K562 (cell line): ENCODE measurements at regions not wholly inside any gene's neighbourhood (a gene's known extent, or its start where the extent isn't known, plus 50 kb on each side); places are given as distances from the start of the nearest gene placed in this dataset.
A peak's percentile ranks its signal among the peaks of the same experiment; 100 is the strongest.

Experiments used
- ATAC-seq: fragments of 200-7000 bp; cut with Tn5 transposase; 3 replicates; pipeline ENCODE4 v1.9.1; 2020; ENCODE audit warnings: moderate library complexity
- BruUV-seq: library from RNA; stranded (reverse); fragments of 400-500 nt; replicated peaks from 2 replicates; lab custom pipeline; 2021; lab: Mats Ljungman, UMichigan
- CTCF ChIA-PET: fragments of 300-600 bp; formaldehyde crosslinking; extraction: SDS; loops from one replicate; lab custom pipeline; 2021; ENCODE audit warnings: low intra/inter-chr PET ratio; lab: Yijun Ruan, JAX
- POLR2A ChIA-PET: fragments of 300-600, 350-650 bp; sonication (Branson Sonifier 250); formaldehyde crosslinking; extraction: SDS; loops from one replicate; lab custom pipeline; 2021; ENCODE audit warnings: antibody characterized with exemption, inconsistent platforms; lab: Yijun Ruan, JAX
- DNase-seq, 4 experiments: peaks; one replicate each; pipeline versions ENCODE4 v3.0.0 to v3.0.0-alpha.2; 2011 to 2018; ENCODE audit warnings: low spot score in 3 of 4, mixed read lengths in 3 of 4; ENCODE audit errors: extremely low read depth in 1 of 4
- FAIRE-seq: peaks from 2 replicates; lab custom pipeline; 2011; peaks lifted over from hg19 to GRCh38; lab: Jason Lieb, UNC
- H2AFZ ChIP-seq: 2 replicates; pipeline ENCODE4 v1.6.0; 2011; ENCODE audit warnings: low read depth, low read length, control low read depth, inconsistent platforms
- H3K27ac ChIP-seq: fragments of 200-600 bp; 3 replicates; pipeline ENCODE4 v1.8.0; 2011; ENCODE audit warnings: low read depth, mild to moderate bottlenecking, control low read depth, inconsistent platforms, low read length, moderate library complexity, mixed read lengths; ENCODE audit errors: extremely low read depth
- H3K27me3 ChIP-seq, 2 experiments: fragments of 300-600 bp in 1 of 2; 2 replicates in 1 of 2; 3 replicates in 1 of 2; pipeline versions ENCODE4 v1.6.0 to v1.8.0; 2011; ENCODE audit warnings: inconsistent platforms in 2 of 2, low read length in 2 of 2, mild to moderate bottlenecking in 1 of 2, mixed read lengths in 1 of 2, moderate library complexity in 1 of 2; ENCODE audit not compliant: control insufficient read depth in 2 of 2, insufficient read depth in 2 of 2
- H3K36me3 ChIP-seq: fragments of 300-600 bp; 3 replicates; pipeline ENCODE4 v1.8.0; 2011; ENCODE audit warnings: mild to moderate bottlenecking, low read length, inconsistent platforms; ENCODE audit not compliant: control insufficient read depth, insufficient read depth
- H3K4me1 ChIP-seq, 2 experiments: fragments of 200-600 bp in 1 of 2; replicated peaks in 1 of 2; 2 replicates in 1 of 2; 3 replicates in 1 of 2; pipeline versions ENCODE4 v1.5.1 to v1.8.0; 2011; ENCODE audit warnings: inconsistent platforms in 2 of 2, low read length in 2 of 2, mild to moderate bottlenecking in 1 of 2, mixed read lengths in 1 of 2, moderate library complexity in 1 of 2; ENCODE audit not compliant: control insufficient read depth in 2 of 2, insufficient read depth in 2 of 2
- H3K4me2 ChIP-seq: 2 replicates; pipeline ENCODE4 v1.6.1; 2011; ENCODE audit warnings: low read length, control low read depth, inconsistent platforms, mixed read lengths; ENCODE audit not compliant: insufficient read depth
- H3K4me3 ChIP-seq: fragments of 200-600 bp; sonication (generic), shearing (Covaris generic); 2 replicates; pipeline ENCODE4 v1.5.1; 2016; ENCODE audit warnings: control low read depth, inconsistent platforms
- H3K79me2 ChIP-seq: fragments of 200-600 bp; 3 replicates; pipeline ENCODE4 v1.8.0; 2011; ENCODE audit warnings: low read length, inconsistent platforms; ENCODE audit not compliant: control insufficient read depth, insufficient read depth
- H3K9ac ChIP-seq, 2 experiments: 2 replicates each; pipeline versions ENCODE4 v1.6.0 to v1.6.1; 2011; ENCODE audit warnings: low read depth in 2 of 2, low read length in 2 of 2, control low read depth in 1 of 2, inconsistent platforms in 1 of 2, mild to moderate bottlenecking in 1 of 2, mixed read lengths in 1 of 2; ENCODE audit not compliant: insufficient read depth in 1 of 2
- H3K9me1 ChIP-seq: one replicate; pipeline ENCODE4 v1.6.0; 2011; ENCODE audit warnings: inconsistent platforms, mild to moderate bottlenecking, low read length, moderate library complexity; ENCODE audit not compliant: control insufficient read depth, insufficient read depth
- H3K9me3 ChIP-seq: replicated peaks from 2 replicates; pipeline ENCODE4 v1.5.1; 2011; ENCODE audit warnings: low read depth, low read length, inconsistent platforms; ENCODE audit not compliant: control insufficient read depth, insufficient read depth
- H4K20me1 ChIP-seq: replicated peaks from 2 replicates; pipeline ENCODE4 v1.6.1; 2011; ENCODE audit warnings: low read length, inconsistent platforms, mixed read lengths; ENCODE audit not compliant: control insufficient read depth, insufficient read depth
- CCNT2 ChIP-seq: IDR thresholded peaks from 2 replicates; pipeline ENCODE4 v1.6.1; 2011; ENCODE audit warnings: borderline replicate concordance, low read depth, mild to moderate bottlenecking, moderate library complexity, mixed read lengths, low read length; ENCODE audit not compliant: insufficient read length; ENCODE audit errors: extremely low read depth
- CTBP1 ChIP-seq: fragments of 450-650 bp; IDR thresholded peaks from 2 replicates; pipeline ENCODE4 v1.6.1; 2016; ENCODE audit warnings: borderline replicate concordance
- DNMT1 ChIP-seq: fragments of 450-650 bp; IDR thresholded peaks from 2 replicates; pipeline ENCODE4 v1.6.1; 2016; ENCODE audit warnings: antibody characterized with exemption, mild to moderate bottlenecking
- EGR1 ChIP-seq: fragments of 450-650 bp; conservative IDR thresholded peaks from 2 replicates; pipeline ENCODE4 v1.6.1; 2017; ENCODE audit warnings: mild to moderate bottlenecking
- HCFC1 ChIP-seq: IDR thresholded peaks from 2 replicates; pipeline ENCODE4 v1.6.1; 2012; ENCODE audit warnings: low read depth, low read length, improper control_type of control experiment
- HDAC6 ChIP-seq: IDR thresholded peaks from 2 replicates; pipeline ENCODE4 v1.6.1; 2012; ENCODE audit warnings: low read depth, mild to moderate bottlenecking, control low read depth, inconsistent platforms, low read length, moderate library complexity
- HMGN3 ChIP-seq: IDR thresholded peaks from 2 replicates; pipeline ENCODE4 v1.6.1; 2011; ENCODE audit warnings: borderline replicate concordance, low read depth, mild to moderate bottlenecking, mixed read lengths, low read length; ENCODE audit not compliant: insufficient read length; ENCODE audit errors: extremely low read depth
- NONO ChIP-seq, 2 experiments: fragments of 200-400 bp in 1 of 2; fragments of 450-650 bp in 1 of 2; formaldehyde crosslinking in 1 of 2; IDR thresholded peaks; 2 replicates each; pipeline ENCODE4 v1.6.1; 2017; ENCODE audit warnings: low read depth in 2 of 2, mild to moderate bottlenecking in 2 of 2, moderate library complexity in 2 of 2, low read length in 1 of 2
- RBM15 ChIP-seq: fragments of 200-400 bp; formaldehyde crosslinking; IDR thresholded peaks from 2 replicates; pipeline ENCODE4 v1.6.1; 2018; ENCODE audit warnings: mild to moderate bottlenecking, low read length, moderate library complexity; ENCODE audit not compliant: insufficient read depth
- TEAD2 ChIP-seq: fragments of 450-650 bp; IDR thresholded peaks from 2 replicates; pipeline ENCODE4 v1.6.1; 2016; ENCODE audit warnings: missing genetic modification characterization, control low read depth, missing compliant biosample characterization
- ZBTB40 ChIP-seq, 2 experiments: fragments of 450-650 bp in 1 of 2; sonication (generic) in 1 of 2; formaldehyde crosslinking in 1 of 2; IDR thresholded peaks; 2 replicates each; pipeline versions ENCODE4 v1.7.1 to v1.9.0; 2016 to 2022; ENCODE audit warnings: inconsistent platforms in 1 of 2, mild to moderate bottlenecking in 1 of 2, missing genetic modification reagents in 1 of 2
- ZBTB7A ChIP-seq: IDR thresholded peaks from 2 replicates; pipeline ENCODE4 v1.6.1; 2011; ENCODE audit warnings: low read depth, mild to moderate bottlenecking, low read length, moderate library complexity, borderline replicate concordance; ENCODE audit not compliant: control insufficient read depth
- ZKSCAN1 ChIP-seq: fragments of 150-350 bp; IDR thresholded peaks from 2 replicates; pipeline ENCODE4 v1.6.1; 2016; ENCODE audit warnings: low read depth, low read length
- WGBS: fragments of 100-300 bp; shearing (Covaris generic); methylation state at CpG from one replicate; pipeline ENCODE4 v1.1.6; 2016; ENCODE audit warnings: low coverage, mixed read lengths; ENCODE audit not compliant: insufficient coverage; ENCODE audit errors: missing lambda C conversion rate; 5-methylcytosine and 5-hydroxymethylcytosine counted together
- in situ Hi-C: fragments of 300-500 bp; cut with MboI; formaldehyde crosslinking; loops from 4 replicates; pipeline ENCODE4 v1.15.0; 2018; ENCODE audit warnings: inconsistent platforms, mixed read lengths
- intact Hi-C: fragments of 100-400 bp; cut with micrococcal nuclease; formaldehyde crosslinking; loops from 2 replicates; pipeline ENCODE4 v1.14.2; 2022

GRCh38 chr13:99085808-99086266 is 108.0 kb upstream of the DOCK9 start:
- WGBS = no CpG with 5 or more reads among the region's 32 CpGs
- Histone ChIP-seq H3K79me2 (peaks cover 51% of the 10 kb centered on the region), H3K27me3 (no peaks in the 10 kb centered on the region), H3K4me3 (peak overlapping the region; percentile 80), H3K9me1 (no peaks in the 10 kb centered on the region), H2AFZ (peak overlapping the region; percentile 59; the same call in 1 of the 2 replicates), H3K36me3 (peaks cover 4% of the 10 kb centered on the region; the same call in 1 of the 3 replicates), H3K4me2 (peak overlapping the region; percentile 68), H3K9ac (peak overlapping the region; percentile 55 to 86; a peak in 3 of 4 replicates), H3K9me3 (no peaks in the 10 kb centered on the region), H3K4me1 (peaks cover 25% of the 10 kb centered on the region in 2 experiments; a peak in 4 of 5 replicates), H3K27ac (no peak overlapping the region), H4K20me1 (peaks cover 8% of the 10 kb centered on the region; the same call in 1 of the 2 replicates)
- ChIA-PET CTCF (no interaction called here), POLR2A (interaction anchor here (1.0 kb wide), 1 partner anchor 26 kb away, joined by 4 read pairs; no protein-coding TSS in a partner anchor)
- peak in 2 of 4 experiments; percentile 23 to 28 for DNase-seq
- intact Hi-C loops (loop anchor here (5.0 to 10.0 kb wide), 2 partner anchors 34 to 91 kb away; no protein-coding TSS in a partner anchor), in situ Hi-C loops (no loop called here)
- ATAC-seq = no peak
- TF ChIP-seq TEAD2 (tag) (no peak), CTBP1 (peak; percentile 20; the same call in 1 of the 2 replicates), EGR1 (peak; percentile 63), HMGN3 (peak; percentile 49), NONO (IDR thresholded peaks at IDR 0.05; ENCODE audit: low read depth in 2 of 2, low read length in 1 of 2) (no peak), RBM15 (no peak), HDAC6 (no peak), ZKSCAN1 (no peak), ZBTB7A (no peak; the same call in 1 of the 2 replicates), DNMT1 (no peak), HCFC1 (no peak), CCNT2 (peak; percentile 23), ZBTB40 (IDR thresholded peaks at IDR 0.05) (0 out of 2 replicates have a peak, but pooled peaks have one; percentile 26), ZBTB40 (CRISPR knock-in tag; IDR thresholded peaks at IDR 0.05) (no peak)
- no TSS peak for BruUV-seq
- no peak for FAIRE-seq
